Mesothelial cell of epicardium (in vitro differentiated cells): ENCODE measurements at regions not wholly inside any gene's neighbourhood (a gene's known extent, or its start where the extent isn't known, plus 50 kb on each side); places are given as distances from the start of the nearest gene placed in this dataset.

ENCODE experiments used
- DNase-seq, 2 experiments: peaks; one replicate each; pipeline ENCODE4 v3.0.0; 2021; ENCODE audit warnings: low spot score in 2 of 2; ENCODE audit not compliant: unreplicated experiment in 2 of 2
- H3K27ac Mint-ChIP-seq: 2 replicates; pipeline ENCODE4 v1.8.0; 2021; ENCODE audit warnings: mixed read lengths
- H3K27me3 Mint-ChIP-seq: 2 replicates; pipeline ENCODE4 v1.8.0; 2021; ENCODE audit warnings: low read depth, mixed read lengths
- H3K36me3 Mint-ChIP-seq: 2 replicates; pipeline ENCODE4 v1.8.0; 2021; ENCODE audit warnings: mixed read lengths
- H3K4me1 Mint-ChIP-seq: 2 replicates; pipeline ENCODE4 v1.8.0; 2021; ENCODE audit warnings: mixed read lengths
- H3K4me3 Mint-ChIP-seq: 2 replicates; pipeline ENCODE4 v1.8.0; 2021; ENCODE audit warnings: mild to moderate bottlenecking, moderate library complexity, mixed read lengths
- H3K9me3 Mint-ChIP-seq: 2 replicates; pipeline ENCODE4 v1.8.0; 2021; ENCODE audit warnings: mixed read lengths
- CTCF ChIP-seq: fragments of 200-600 bp; sonication (generic); IDR thresholded peaks from one replicate; pipeline ENCODE4 v1.5.0; 2021; ENCODE audit warnings: antibody characterized with exemption; ENCODE audit not compliant: unreplicated experiment

DNA sequence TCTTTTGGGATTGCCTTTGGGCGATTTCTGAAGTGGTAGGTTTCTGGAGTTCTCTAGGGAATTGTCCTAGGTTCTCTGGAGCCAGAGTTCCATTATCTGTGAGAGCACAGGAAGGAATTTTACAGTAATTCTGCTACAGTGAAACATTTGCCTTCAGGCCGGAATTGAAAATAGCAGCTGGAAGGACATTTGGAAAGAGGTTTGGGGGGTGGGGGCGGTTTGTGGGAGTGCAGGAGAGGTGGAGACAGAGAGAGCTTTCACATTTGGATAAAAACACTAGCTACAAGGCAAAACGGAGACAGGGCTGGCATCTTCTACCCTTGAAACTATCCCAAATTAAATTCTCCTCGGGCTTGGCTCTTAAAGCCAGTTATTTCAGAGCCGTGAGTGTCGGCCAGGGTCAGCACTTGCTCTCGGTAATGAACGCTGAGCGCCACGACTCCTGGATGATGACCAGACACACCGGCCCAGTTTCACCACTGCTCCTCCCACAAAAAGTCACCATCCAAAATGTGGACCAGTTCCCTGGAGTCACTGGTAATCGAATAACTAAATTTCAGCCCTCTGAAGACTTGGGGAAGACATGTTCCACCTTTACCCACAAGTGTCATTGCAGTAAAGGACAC, 67.7 kb upstream of the TANC2 start:
- Mint-ChIP-seq H3K4me3 (no peak overlapping the region), H3K27ac (peak overlapping the region; percentile 71), H3K36me3 (no peaks in the 10 kb centered on the region), H3K27me3 (no peaks in the 10 kb centered on the region), H3K9me3 (peaks cover 3% of the 10 kb centered on the region), H3K4me1 (peaks cover 19% of the 10 kb centered on the region)
- no peak for DNase-seq
- TF ChIP-seq CTCF: no peak

DNA sequence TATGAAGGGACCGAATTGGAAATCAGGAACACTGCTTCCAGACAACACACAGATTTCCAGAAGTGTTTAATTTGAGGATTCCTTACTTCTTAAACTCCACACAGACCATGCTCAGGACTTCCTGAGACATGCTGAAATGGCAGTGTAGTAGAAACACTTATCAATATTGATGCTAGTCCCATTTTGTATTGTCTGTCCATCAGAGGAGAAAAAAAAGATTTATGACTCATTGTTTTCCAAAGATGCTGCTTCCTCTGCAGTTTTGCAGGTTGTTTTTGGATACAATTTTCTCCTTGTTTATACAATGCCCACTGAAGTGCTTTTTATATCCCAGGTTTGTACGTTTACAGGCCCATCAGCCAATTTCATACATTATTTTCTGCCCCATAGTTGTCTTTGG, 68.3 kb upstream of the TANC2 start:
- DNase-seq: no peak
- H3K4me3 Mint-ChIP-seq: no peak overlapping the region
- H3K9me3 Mint-ChIP-seq: peaks cover 3% of the 10 kb centered on the region
- H3K27me3 Mint-ChIP-seq: no peaks in the 10 kb centered on the region
- H3K4me1 Mint-ChIP-seq: peaks cover 23% of the 10 kb centered on the region
- H3K27ac Mint-ChIP-seq: peak overlapping the region; percentile 71
- TF ChIP-seq CTCF: no peak
- no peaks in the 10 kb centered on the region for H3K36me3 Mint-ChIP-seq

DNA sequence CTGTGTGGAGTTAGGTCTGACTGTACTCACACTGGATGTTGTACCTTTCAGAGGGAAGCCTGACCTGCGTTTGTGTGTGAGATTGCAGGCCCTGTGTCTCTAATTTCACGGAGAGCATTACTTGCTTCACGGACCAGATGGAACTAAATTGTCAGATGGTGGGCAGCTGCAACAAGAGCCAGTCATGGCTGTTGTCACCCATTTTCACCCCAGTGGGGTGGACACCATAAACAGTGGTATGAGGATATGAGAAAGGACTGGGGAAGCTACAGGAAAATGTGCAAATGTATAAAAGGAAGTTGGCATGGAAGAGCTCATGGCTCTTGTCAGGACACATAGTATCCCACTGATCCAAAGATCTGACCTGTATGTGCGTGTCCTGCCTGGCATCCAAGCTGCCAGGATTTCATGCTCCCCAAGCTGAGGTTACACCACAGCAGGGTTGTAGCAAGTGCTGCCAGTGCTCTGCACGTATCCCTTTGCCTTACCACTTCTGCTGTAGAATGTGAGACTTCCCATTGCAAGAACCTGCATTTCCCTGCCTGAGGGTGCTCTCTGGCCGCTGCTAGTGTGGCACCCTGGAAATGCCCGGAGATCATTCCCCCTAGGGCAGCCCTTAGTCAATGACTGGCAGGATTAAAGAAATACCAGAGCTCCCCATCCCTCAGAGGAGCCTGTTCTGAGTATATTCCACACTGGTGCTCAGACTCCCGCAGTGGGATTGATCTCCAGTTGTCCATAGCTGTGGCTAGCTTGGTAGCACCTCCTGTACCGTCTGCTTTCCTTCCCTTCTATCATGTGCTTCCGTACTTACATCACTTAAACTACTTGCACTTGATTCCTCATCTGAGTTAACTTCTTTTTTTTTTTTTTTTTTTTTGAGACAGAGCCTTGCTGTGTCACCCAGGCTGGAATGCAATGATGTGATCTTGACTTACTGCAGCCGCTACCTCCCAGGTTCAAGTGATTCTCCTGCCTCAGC, 70.4 kb upstream of the TANC2 start:
- DNase-seq: no peak
- Mint-ChIP-seq H3K27ac (no peak overlapping the region), H3K4me1 (peaks cover 29% of the 10 kb centered on the region), H3K36me3 (no peaks in the 10 kb centered on the region), H3K27me3 (no peaks in the 10 kb centered on the region), H3K4me3 (no peak overlapping the region), H3K9me3 (peaks cover 3% of the 10 kb centered on the region)
- TF ChIP-seq CTCF: no peak

DNA sequence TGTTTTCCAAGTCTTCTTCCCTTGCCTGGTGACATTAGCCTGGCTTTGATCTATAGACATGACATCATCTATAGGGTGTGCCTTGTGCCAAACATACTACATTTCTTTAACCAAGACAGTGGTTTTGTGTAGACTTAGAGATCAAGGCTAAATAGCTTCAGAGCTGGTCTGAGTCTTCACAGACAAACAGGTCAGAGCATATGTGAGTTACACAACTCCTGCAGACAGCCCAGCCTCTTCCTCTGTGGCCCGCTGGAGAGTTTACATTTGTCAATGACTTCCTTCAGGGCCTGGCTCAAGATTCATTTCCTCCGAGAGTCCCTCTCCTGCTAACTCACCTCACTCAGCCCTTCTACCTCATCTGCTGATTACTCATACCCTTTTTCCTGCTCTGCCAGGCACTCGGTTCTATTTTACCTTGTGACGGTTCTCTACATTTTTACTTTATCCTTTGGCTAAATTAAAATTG, 73.1 kb upstream of the TANC2 start:
- Mint-ChIP-seq H3K36me3 (no peaks in the 10 kb centered on the region), H3K27me3 (no peaks in the 10 kb centered on the region), H3K4me3 (no peak overlapping the region), H3K27ac (peak overlapping the region; percentile 87), H3K9me3 (peaks cover 9% of the 10 kb centered on the region), H3K4me1 (peaks cover 18% of the 10 kb centered on the region)
- no peak for DNase-seq
- no peak for TF ChIP-seq CTCF

DNA sequence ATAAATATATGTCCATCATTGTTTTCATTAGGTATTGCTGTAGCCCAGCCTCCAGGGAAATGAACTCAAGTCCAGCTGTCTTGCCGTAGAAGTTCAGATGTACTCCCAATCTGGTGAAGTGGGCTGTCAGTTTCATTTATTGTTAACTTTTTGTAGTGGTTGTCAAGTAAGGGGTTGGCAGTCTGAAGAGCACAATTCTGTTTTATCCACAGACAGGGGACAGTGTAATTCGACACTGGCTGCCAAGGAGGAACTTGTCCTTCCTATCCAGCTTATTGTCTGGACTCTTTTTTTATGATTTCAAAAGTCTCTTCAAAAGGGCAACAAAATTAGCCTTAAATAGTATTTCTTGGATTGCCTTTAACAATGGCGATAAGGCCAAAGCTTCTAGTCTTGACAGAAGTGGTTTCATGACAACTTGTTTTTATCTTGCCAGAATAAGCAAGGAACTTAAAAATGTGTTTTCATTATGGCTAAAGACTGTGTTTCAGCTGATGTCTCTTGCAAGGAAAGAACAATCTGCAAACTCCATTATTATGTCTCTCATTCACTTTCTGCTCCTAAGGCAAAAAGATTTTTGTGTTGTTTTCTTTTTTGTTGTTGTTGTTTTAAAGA, 73.9 kb upstream of the TANC2 start:
- no peak overlapping the region for H3K4me3 Mint-ChIP-seq
- H3K36me3 Mint-ChIP-seq: no peaks in the 10 kb centered on the region
- no peak for TF ChIP-seq CTCF
- peak overlapping the region; percentile 87 for H3K27ac Mint-ChIP-seq
- no peaks in the 10 kb centered on the region for H3K27me3 Mint-ChIP-seq
- H3K9me3 Mint-ChIP-seq: peaks cover 9% of the 10 kb centered on the region
- no peak for DNase-seq
- H3K4me1 Mint-ChIP-seq: peaks cover 15% of the 10 kb centered on the region
